CD14-positive monocyte (primary cell): ENCODE measurements at regions not wholly inside any gene's neighbourhood (a gene's known extent, or its start where the extent isn't known, plus 50 kb on each side); places are given as distances from the start of the nearest gene placed in this dataset.

Experiments
- DNase-seq, 3 donors: peaks; one replicate each; pipeline ENCODE4 v3.0.0-alpha.2; 2011 to 2022
- H2AFZ ChIP-seq: 2 replicates; pipeline ENCODE4 v1.6.0; 2012; ENCODE audit warnings: mild to moderate bottlenecking, low read depth, low read length, inconsistent platforms; ENCODE audit not compliant: insufficient read depth, poor library complexity, severe bottlenecking
- H3K27ac ChIP-seq, 2 donors: 1 replicate in 1 of 2; 2 replicates in 1 of 2; pipeline ENCODE4 v1.5.1; 2012 to 2013; ENCODE audit warnings: low read length in 2 of 2, control low read depth in 1 of 2, inconsistent platforms in 1 of 2, low read depth in 1 of 2, mild to moderate bottlenecking in 1 of 2
- H3K27me3 ChIP-seq, 2 donors: one replicate each; pipeline versions ENCODE4 v1.6.0 to v1.6.1; 2011 to 2013; ENCODE audit warnings: low read length in 2 of 2; ENCODE audit not compliant: control insufficient read depth in 2 of 2, insufficient read depth in 2 of 2
- H3K36me3 ChIP-seq, 2 donors: replicated peaks in 1 of 2; 1 replicate in 1 of 2; 2 replicates in 1 of 2; pipeline versions ENCODE4 v1.5.1 to v1.6.1; 2012 to 2013; ENCODE audit warnings: low read length in 2 of 2, control low read depth in 1 of 2, inconsistent platforms in 1 of 2, mild to moderate bottlenecking in 1 of 2; ENCODE audit not compliant: insufficient read depth in 2 of 2, control insufficient read depth in 1 of 2
- H3K4me1 ChIP-seq, 2 donors: 1 replicate in 1 of 2; 2 replicates in 1 of 2; pipeline versions ENCODE4 v1.5.1 to v1.6.1; 2012 to 2013; ENCODE audit warnings: low read length in 2 of 2, control low read depth in 1 of 2, inconsistent platforms in 1 of 2, mild to moderate bottlenecking in 1 of 2, moderate library complexity in 1 of 2; ENCODE audit not compliant: insufficient read depth in 2 of 2, control insufficient read depth in 1 of 2
- H3K4me2 ChIP-seq: replicated peaks from 2 replicates; pipeline ENCODE3; 2012; ENCODE audit warnings: low read length, moderate library complexity, mild to moderate bottlenecking; ENCODE audit not compliant: poor library complexity, severe bottlenecking; ENCODE audit errors: extremely low read depth
- H3K4me3 ChIP-seq, 3 experiments: fragments of 200-600 bp in 1 of 3; sonication (generic) in 1 of 3; replicated peaks in 1 of 3; 1 replicate in 2 of 3; 2 replicates in 1 of 3; pipeline ENCODE4 v1.5.1; 2011 to 2013; ENCODE audit warnings: low read length in 3 of 3, mild to moderate bottlenecking in 3 of 3, control low read depth in 2 of 3, low read depth in 2 of 3, inconsistent platforms in 1 of 3, moderate library complexity in 1 of 3
- H3K79me2 ChIP-seq: 2 replicates; pipeline ENCODE4 v1.6.0; 2012; ENCODE audit warnings: mild to moderate bottlenecking, control low read depth, inconsistent platforms, low read length, moderate library complexity; ENCODE audit not compliant: insufficient read depth
- H3K9ac ChIP-seq: 2 replicates; pipeline ENCODE4 v1.6.0; 2017; ENCODE audit warnings: low read length, mild to moderate bottlenecking; ENCODE audit not compliant: insufficient read depth, poor library complexity, severe bottlenecking
- H3K9me3 ChIP-seq, 2 donors: replicated peaks in 1 of 2; 1 replicate in 1 of 2; 2 replicates in 1 of 2; pipeline versions ENCODE4 v1.5.1 to v1.6.1; 2012 to 2013; ENCODE audit warnings: low read length in 2 of 2, control low read depth in 1 of 2; ENCODE audit not compliant: control insufficient read depth in 1 of 2, insufficient read depth in 1 of 2
- H4K20me1 ChIP-seq: 2 replicates; pipeline ENCODE4 v1.6.0; 2012; ENCODE audit warnings: mild to moderate bottlenecking, low read length, control low read depth, moderate library complexity; ENCODE audit not compliant: insufficient read depth
- H3K27ac Mint-ChIP-seq, 7 donors: one replicate each; pipeline ENCODE4 v1.8.0; 2020; ENCODE audit warnings: mild to moderate bottlenecking in 7 of 7, mixed read lengths in 7 of 7, moderate library complexity in 6 of 7, inconsistent platforms in 2 of 7
- H3K27me3 Mint-ChIP-seq, 3 donors: one replicate each; pipeline ENCODE4 v1.8.0; 2021 to 2022; ENCODE audit warnings: low read depth in 3 of 3, mild to moderate bottlenecking in 3 of 3, mixed read lengths in 3 of 3, moderate library complexity in 3 of 3, inconsistent platforms in 1 of 3
- H3K36me3 Mint-ChIP-seq, 2 donors: one replicate each; pipeline ENCODE4 v1.8.0; 2020; ENCODE audit warnings: mixed read lengths in 2 of 2, inconsistent platforms in 1 of 2, mild to moderate bottlenecking in 1 of 2
- H3K4me1 Mint-ChIP-seq: one replicate; pipeline ENCODE4 v1.8.0; 2020; ENCODE audit warnings: mild to moderate bottlenecking, mixed read lengths
- H3K4me3 Mint-ChIP-seq, 2 donors: one replicate each; pipeline ENCODE4 v1.8.0; 2020; ENCODE audit warnings: mild to moderate bottlenecking in 2 of 2, mixed read lengths in 2 of 2, moderate library complexity in 1 of 2
- H3K9me3 Mint-ChIP-seq, 7 donors: one replicate each; pipeline ENCODE4 v1.8.0; 2020 to 2022; ENCODE audit warnings: mixed read lengths in 7 of 7, mild to moderate bottlenecking in 6 of 7, moderate library complexity in 6 of 7, inconsistent platforms in 2 of 7
- WGBS: methylation state at CpG from one replicate; pipeline ENCODE4 v1.1.5; 2013; ENCODE audit warnings: missing lambda C conversion rate; ENCODE audit not compliant: insufficient coverage; 5-methylcytosine and 5-hydroxymethylcytosine counted together
- intact Hi-C, 2 donors: fragments of 100-400 bp; cut with micrococcal nuclease; formaldehyde crosslinking; loops; one replicate each; pipeline versions ENCODE4 v1.15.0 to v1.15.1; 2023
- TF ChIP-seq, protein P1 (sequence below): fragments of 200-600 bp; IDR thresholded peaks from one replicate; pipeline ENCODE4 v1.8.0; 2022; ENCODE audit warnings: antibody characterized with exemption, mild to moderate bottlenecking

DNA sequence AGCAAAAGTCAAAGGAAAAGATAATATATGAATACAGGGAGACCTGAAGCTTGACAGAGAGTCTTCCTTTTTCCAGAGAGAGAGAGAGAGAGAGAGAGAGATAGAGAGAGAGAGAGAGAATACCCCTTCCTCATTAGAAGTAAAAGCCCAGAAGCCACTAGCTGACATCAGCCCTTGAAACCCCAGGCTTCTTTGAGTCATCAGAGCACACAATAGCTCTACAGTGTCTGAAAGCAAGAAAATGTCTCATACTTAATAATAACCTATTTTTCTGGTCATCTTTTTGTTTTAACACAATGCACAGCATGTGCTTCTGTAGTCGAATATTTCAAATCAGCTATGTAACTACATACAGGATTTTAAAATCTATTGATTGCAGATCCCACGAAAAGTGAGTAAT lies 109.2 kb upstream of the NANOGP8 start:
- H3K9me3 ChIP-seq: peaks cover 5 to 21% of the 10 kb centered on the region in 2 donors
- no peak overlapping the region for H3K9ac ChIP-seq
- no peaks in the 10 kb centered on the region for H3K27me3 ChIP-seq
- Mint-ChIP-seq H3K9me3 (peaks cover 4 to 19% (median 12%) of the 10 kb centered on the region in 7 donors), H3K27me3 (peaks cover 0 to 2% (median 1%) of the 10 kb centered on the region in 3 donors), H3K27ac (no peak overlapping the region), H3K4me3 (no peak overlapping the region), H3K36me3 (no peaks in the 10 kb centered on the region), H3K4me1 (no peaks in the 10 kb centered on the region)
- no peak overlapping the region for H3K4me2 ChIP-seq
- intact Hi-C loops: no loop called here
- TF ChIP-seq, protein P1, sequence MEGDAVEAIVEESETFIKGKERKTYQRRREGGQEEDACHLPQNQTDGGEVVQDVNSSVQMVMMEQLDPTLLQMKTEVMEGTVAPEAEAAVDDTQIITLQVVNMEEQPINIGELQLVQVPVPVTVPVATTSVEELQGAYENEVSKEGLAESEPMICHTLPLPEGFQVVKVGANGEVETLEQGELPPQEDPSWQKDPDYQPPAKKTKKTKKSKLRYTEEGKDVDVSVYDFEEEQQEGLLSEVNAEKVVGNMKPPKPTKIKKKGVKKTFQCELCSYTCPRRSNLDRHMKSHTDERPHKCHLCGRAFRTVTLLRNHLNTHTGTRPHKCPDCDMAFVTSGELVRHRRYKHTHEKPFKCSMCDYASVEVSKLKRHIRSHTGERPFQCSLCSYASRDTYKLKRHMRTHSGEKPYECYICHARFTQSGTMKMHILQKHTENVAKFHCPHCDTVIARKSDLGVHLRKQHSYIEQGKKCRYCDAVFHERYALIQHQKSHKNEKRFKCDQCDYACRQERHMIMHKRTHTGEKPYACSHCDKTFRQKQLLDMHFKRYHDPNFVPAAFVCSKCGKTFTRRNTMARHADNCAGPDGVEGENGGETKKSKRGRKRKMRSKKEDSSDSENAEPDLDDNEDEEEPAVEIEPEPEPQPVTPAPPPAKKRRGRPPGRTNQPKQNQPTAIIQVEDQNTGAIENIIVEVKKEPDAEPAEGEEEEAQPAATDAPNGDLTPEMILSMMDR: no peak
- no peaks in the 10 kb centered on the region for H3K79me2 ChIP-seq
- no peak overlapping the region for H3K4me3 ChIP-seq
- WGBS: no CpG with 5 or more reads among the region's 2 CpGs
- H3K4me1 ChIP-seq: no peaks in the 10 kb centered on the region
- DNase-seq: no peak
- no peaks in the 10 kb centered on the region for H3K36me3 ChIP-seq
- no peaks in the 10 kb centered on the region for H4K20me1 ChIP-seq
- H3K27ac ChIP-seq: no peak overlapping the region
- H2AFZ ChIP-seq: no peak overlapping the region

DNA sequence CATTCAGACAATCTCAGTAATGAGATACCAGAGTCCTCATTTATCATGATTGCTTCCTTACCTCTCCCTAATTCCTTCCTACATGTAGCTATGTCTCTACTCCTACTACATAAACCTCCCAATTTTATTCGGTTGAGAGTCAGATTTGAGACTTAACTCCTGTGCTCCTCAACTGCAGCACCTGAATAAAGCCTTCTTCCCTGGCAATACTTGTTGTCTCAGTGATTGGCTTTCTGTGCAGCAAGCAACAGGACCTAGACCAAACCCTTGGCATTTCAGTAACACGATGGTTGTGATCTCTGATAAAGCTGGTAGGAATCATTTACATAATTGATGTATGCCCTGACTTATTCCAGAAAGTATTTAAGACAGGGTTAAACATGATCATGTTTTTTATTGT lies 106.7 kb upstream of the NANOGP8 start:
- H3K4me2 ChIP-seq: no peak overlapping the region
- Mint-ChIP-seq H3K27me3 (peaks cover 0 to 1% (median 1%) of the 10 kb centered on the region in 3 donors), H3K36me3 (no peaks in the 10 kb centered on the region), H3K4me1 (no peaks in the 10 kb centered on the region), H3K27ac (no peak overlapping the region), H3K4me3 (no peak overlapping the region), H3K9me3 (peaks cover 4 to 24% (median 14%) of the 10 kb centered on the region in 7 donors)
- no peak for DNase-seq
- H3K9ac ChIP-seq: no peak overlapping the region
- peaks cover 10 to 24% of the 10 kb centered on the region in 2 donors for H3K9me3 ChIP-seq
- no peaks in the 10 kb centered on the region for H3K4me1 ChIP-seq
- no peaks in the 10 kb centered on the region for H3K27me3 ChIP-seq
- H4K20me1 ChIP-seq: no peaks in the 10 kb centered on the region
- no peak overlapping the region for H3K4me3 ChIP-seq
- no peaks in the 10 kb centered on the region for H3K36me3 ChIP-seq
- TF ChIP-seq, protein P1: no peak
- H3K79me2 ChIP-seq: no peaks in the 10 kb centered on the region
- 88% methylated on average over 1 of the region's 2 CpGs for WGBS
- intact Hi-C loops: no loop called here
- no peak overlapping the region for H2AFZ ChIP-seq
- no peak overlapping the region for H3K27ac ChIP-seq
